B cell (primary cell): ENCODE measurements at regions not wholly inside any gene's neighbourhood (a gene's known extent, or its start where the extent isn't known, plus 50 kb on each side); places are given as distances from the start of the nearest gene placed in this dataset.

Experiments used
- ATAC-seq: fragments of 200-7000 bp; cut with Tn5 transposase; one replicate; pipeline ENCODE4 v1.10.0; 2021; ENCODE audit warnings: low read depth, mild to moderate bottlenecking, moderate number of reproducible peaks, moderate library complexity
- CTCF ChIA-PET: fragments of 350-600 bp; sonication (Branson Sonifier 250); formaldehyde crosslinking; loops from one replicate; lab custom pipeline; 2021; ENCODE audit warnings: antibody characterized with exemption, inconsistent platforms; lab: Charles Lee
- POLR2A ChIA-PET: fragments of 350-600 bp; sonication (Branson Sonifier 250); formaldehyde crosslinking; loops from one replicate; lab custom pipeline; 2021; ENCODE audit warnings: antibody characterized with exemption; lab: Charles Lee
- DNase-seq: peaks from one replicate; pipeline ENCODE4 v3.0.0; 2013
- H2AFZ ChIP-seq: 2 replicates; pipeline ENCODE4 v1.6.1; 2012; ENCODE audit warnings: mild to moderate bottlenecking, low read depth, low read length; ENCODE audit not compliant: insufficient read depth, poor library complexity, severe bottlenecking
- H3K27ac ChIP-seq, 2 donors: 1 replicate in 1 of 2; 2 replicates in 1 of 2; pipeline ENCODE4 v1.5.1; 2012 to 2013; ENCODE audit warnings: low read length in 2 of 2, mild to moderate bottlenecking in 2 of 2, moderate library complexity in 1 of 2
- H3K27me3 ChIP-seq, 4 experiments: fragments of 200-600 bp in 1 of 4; sonication (generic) in 1 of 4; replicated peaks in 1 of 4; 1 replicate in 2 of 4; 2 replicates in 2 of 4; pipeline versions ENCODE4 v1.6.1 to v1.7.0; 2013 to 2016; ENCODE audit warnings: low read length in 3 of 4, mild to moderate bottlenecking in 2 of 4, mixed read lengths in 1 of 4, moderate library complexity in 1 of 4; ENCODE audit not compliant: insufficient read depth in 4 of 4, control insufficient read depth in 3 of 4; ENCODE audit errors: control extremely low read depth in 1 of 4
- H3K36me3 ChIP-seq, 2 experiments: replicated peaks in 1 of 2; 1 replicate in 1 of 2; 2 replicates in 1 of 2; pipeline versions ENCODE4 v1.6.1 to v1.7.1; 2013; ENCODE audit warnings: low read length in 1 of 2; ENCODE audit not compliant: insufficient read depth in 2 of 2, control insufficient read depth in 1 of 2; ENCODE audit errors: control extremely low read depth in 1 of 2, extremely low read depth in 1 of 2
- H3K4me1 ChIP-seq, 2 donors: fragments of 200-600 bp in 1 of 2; sonication (generic) in 1 of 2; 1 replicate in 1 of 2; 2 replicates in 1 of 2; pipeline versions ENCODE4 v1.5.1 to v1.6.1; 2013 to 2017; ENCODE audit warnings: low read length in 2 of 2; ENCODE audit not compliant: control insufficient read depth in 2 of 2, insufficient read depth in 2 of 2
- H3K4me2 ChIP-seq: replicated peaks from 2 replicates; pipeline ENCODE3; 2012; ENCODE audit warnings: mild to moderate bottlenecking, low read depth, low read length; ENCODE audit not compliant: poor library complexity, severe bottlenecking
- H3K4me3 ChIP-seq, 5 experiments: fragments of 200-600 bp in 1 of 5; sonication (generic) in 1 of 5; 1 replicate in 3 of 5; 2 replicates in 2 of 5; pipeline versions ENCODE4 v1.5.1 to v1.7.0; 2011 to 2016; ENCODE audit warnings: low read length in 4 of 5, mild to moderate bottlenecking in 4 of 5, low read depth in 2 of 5, control low read depth in 1 of 5, moderate library complexity in 1 of 5; ENCODE audit not compliant: insufficient read depth in 1 of 5; ENCODE audit errors: control extremely low read depth in 1 of 5, extremely low read depth in 1 of 5
- H3K79me2 ChIP-seq: fragments of 200-600 bp; sonication (generic); one replicate; pipeline ENCODE4 v1.6.0; 2016; ENCODE audit warnings: low read length; ENCODE audit not compliant: control insufficient read depth, insufficient read depth
- H3K9ac ChIP-seq: fragments of 200-600 bp; sonication (generic); 2 replicates; pipeline ENCODE4 v1.6.1; 2017; ENCODE audit warnings: mild to moderate bottlenecking, low read length, moderate library complexity
- H3K9me3 ChIP-seq, 3 donors: one replicate each; pipeline versions ENCODE4 v1.6.1 to v1.7.1; 2013; ENCODE audit warnings: low read length in 2 of 3; ENCODE audit not compliant: control insufficient read depth in 2 of 3, insufficient read depth in 1 of 3; ENCODE audit errors: control extremely low read depth in 1 of 3
- H4K20me1 ChIP-seq: 2 replicates; pipeline ENCODE4 v1.6.0; 2012; ENCODE audit warnings: mild to moderate bottlenecking, low read length; ENCODE audit not compliant: insufficient read depth, control insufficient read depth, poor library complexity, severe bottlenecking
- H3K27ac Mint-ChIP-seq: one replicate; pipeline ENCODE4 v1.8.0; 2021; ENCODE audit warnings: mixed read lengths
- H3K27me3 Mint-ChIP-seq: one replicate; pipeline ENCODE4 v1.8.0; 2021; ENCODE audit warnings: mixed read lengths
- H3K4me1 Mint-ChIP-seq: one replicate; pipeline ENCODE4 v1.8.0; 2021; ENCODE audit warnings: mixed read lengths
- H3K4me3 Mint-ChIP-seq: one replicate; pipeline ENCODE4 v1.8.0; 2021; ENCODE audit warnings: mixed read lengths
- H3K9me3 Mint-ChIP-seq: one replicate; pipeline ENCODE4 v1.8.0; 2022; ENCODE audit warnings: mixed read lengths; ENCODE audit not compliant: insufficient read depth
- EZH2 ChIP-seq: IDR thresholded peaks from 2 replicates; pipeline ENCODE4 v1.6.1; 2012; ENCODE audit warnings: borderline replicate concordance, low read depth, mild to moderate bottlenecking, moderate library complexity, low read length; ENCODE audit not compliant: insufficient read depth, poor library complexity, severe bottlenecking
- WGBS: methylation state at CpG from one replicate; pipeline ENCODE4 v1.1.5; 2013; ENCODE audit warnings: missing lambda C conversion rate; ENCODE audit not compliant: insufficient coverage; 5-methylcytosine and 5-hydroxymethylcytosine counted together
- intact Hi-C: fragments of 100-400 bp; cut with micrococcal nuclease; formaldehyde crosslinking; loops from one replicate; pipeline ENCODE4 v1.10.0; 2022
- TF ChIP-seq, protein P1 (sequence below): fragments of 200-600 bp; IDR thresholded peaks from one replicate; pipeline ENCODE4 v1.8.0; 2022; ENCODE audit warnings: antibody characterized with exemption, mild to moderate bottlenecking

DNA sequence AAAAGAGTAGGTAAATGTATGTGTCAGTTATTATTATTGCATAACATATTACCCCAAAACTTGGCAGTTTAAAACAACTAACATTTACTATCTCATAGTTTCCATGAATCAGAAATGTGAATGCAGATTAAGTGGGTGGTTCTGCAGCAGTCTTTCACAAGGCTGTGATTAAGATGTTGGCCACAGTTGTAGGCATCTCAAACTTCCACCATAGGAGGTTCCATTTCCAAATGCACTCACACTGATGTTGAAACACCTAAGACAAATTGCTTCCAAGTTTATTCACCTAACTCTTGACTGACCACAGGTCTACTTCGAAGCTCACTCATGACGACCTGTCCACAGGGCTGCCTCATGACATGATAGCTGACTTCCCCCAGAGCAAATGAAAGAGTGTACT, 360.8 kb downstream of the GRB14 start:
- 100% methylated on average over 2 of the region's 2 CpGs for WGBS

DNA sequence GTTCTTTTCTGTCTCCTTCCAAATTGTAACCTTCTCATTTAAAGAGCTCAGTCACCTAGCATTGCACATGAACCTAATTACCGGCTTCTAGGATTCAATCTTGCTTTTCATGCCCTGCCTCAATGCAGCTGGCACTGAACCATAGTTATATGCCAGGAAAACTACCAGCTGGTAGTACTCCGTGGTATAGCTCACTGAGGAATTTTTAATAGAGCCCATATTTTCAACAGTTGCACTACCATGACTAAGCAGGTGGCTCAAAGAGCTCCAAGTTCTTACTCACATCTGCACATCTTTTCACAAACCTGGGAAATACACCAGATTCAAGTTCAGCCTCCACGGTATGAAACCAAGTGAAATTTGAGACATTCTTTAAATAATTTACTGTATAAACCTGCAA, 363.5 kb downstream of the GRB14 start:
- Histone ChIP-seq H2AFZ (no peak overlapping the region), H3K4me2 (no peak overlapping the region), H3K4me1 (no peaks in the 10 kb centered on the region), H3K27me3 (no peaks in the 10 kb centered on the region), H3K9ac (no peak overlapping the region), H3K27ac (no peak overlapping the region), H4K20me1 (no peaks in the 10 kb centered on the region), H3K4me3 (no peak overlapping the region), H3K9me3 (no peaks in the 10 kb centered on the region), H3K36me3 (no peaks in the 10 kb centered on the region), H3K79me2 (no peaks in the 10 kb centered on the region)
- H3K27me3 Mint-ChIP-seq = no peaks in the 10 kb centered on the region
- H3K4me3 Mint-ChIP-seq = no peak overlapping the region
- ATAC-seq (no peak), DNase-seq (no peak)
- ChIA-PET CTCF (no interaction called here), POLR2A (no interaction called here)
- H3K27ac Mint-ChIP-seq = no peak overlapping the region
- H3K9me3 Mint-ChIP-seq = no peaks in the 10 kb centered on the region
- TF ChIP-seq EZH2 = no peak
- intact Hi-C loops = no loop called here
- no peaks in the 10 kb centered on the region for H3K4me1 Mint-ChIP-seq
- WGBS = 79% methylated on average over 2 of the region's 3 CpGs

More for the DNA sequence above, 360.8 kb downstream of the GRB14 start:
- H2AFZ ChIP-seq = no peak overlapping the region
- H3K9ac ChIP-seq = no peak overlapping the region
- H3K27ac Mint-ChIP-seq = no peak overlapping the region
- H3K4me2 ChIP-seq = no peak overlapping the region
- no peak for DNase-seq
- H3K79me2 ChIP-seq = no peaks in the 10 kb centered on the region
- no peak overlapping the region for H3K4me3 ChIP-seq
- H3K36me3 ChIP-seq = no peaks in the 10 kb centered on the region
- TF ChIP-seq EZH2 = no peak
- TF ChIP-seq, protein P1, sequence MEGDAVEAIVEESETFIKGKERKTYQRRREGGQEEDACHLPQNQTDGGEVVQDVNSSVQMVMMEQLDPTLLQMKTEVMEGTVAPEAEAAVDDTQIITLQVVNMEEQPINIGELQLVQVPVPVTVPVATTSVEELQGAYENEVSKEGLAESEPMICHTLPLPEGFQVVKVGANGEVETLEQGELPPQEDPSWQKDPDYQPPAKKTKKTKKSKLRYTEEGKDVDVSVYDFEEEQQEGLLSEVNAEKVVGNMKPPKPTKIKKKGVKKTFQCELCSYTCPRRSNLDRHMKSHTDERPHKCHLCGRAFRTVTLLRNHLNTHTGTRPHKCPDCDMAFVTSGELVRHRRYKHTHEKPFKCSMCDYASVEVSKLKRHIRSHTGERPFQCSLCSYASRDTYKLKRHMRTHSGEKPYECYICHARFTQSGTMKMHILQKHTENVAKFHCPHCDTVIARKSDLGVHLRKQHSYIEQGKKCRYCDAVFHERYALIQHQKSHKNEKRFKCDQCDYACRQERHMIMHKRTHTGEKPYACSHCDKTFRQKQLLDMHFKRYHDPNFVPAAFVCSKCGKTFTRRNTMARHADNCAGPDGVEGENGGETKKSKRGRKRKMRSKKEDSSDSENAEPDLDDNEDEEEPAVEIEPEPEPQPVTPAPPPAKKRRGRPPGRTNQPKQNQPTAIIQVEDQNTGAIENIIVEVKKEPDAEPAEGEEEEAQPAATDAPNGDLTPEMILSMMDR = no peak
- H3K4me1 ChIP-seq = no peaks in the 10 kb centered on the region
- H3K9me3 ChIP-seq = no peaks in the 10 kb centered on the region
- H4K20me1 ChIP-seq = no peaks in the 10 kb centered on the region
- H3K4me3 Mint-ChIP-seq = no peak overlapping the region
- no peak for ATAC-seq
- H3K27me3 Mint-ChIP-seq = no peaks in the 10 kb centered on the region
- no peak overlapping the region for H3K27ac ChIP-seq
- ChIA-PET CTCF (no interaction called here), POLR2A (no interaction called here)
- intact Hi-C loops = no loop called here
- no peaks in the 10 kb centered on the region for H3K4me1 Mint-ChIP-seq
- no peaks in the 10 kb centered on the region for H3K9me3 Mint-ChIP-seq
- no peaks in the 10 kb centered on the region for H3K27me3 ChIP-seq
